ENCODE measurements at regions not wholly inside any gene's neighbourhood (a gene's known extent, or its start where the extent isn't known, plus 50 kb on each side); places are given as distances from the start of the nearest gene placed in this dataset.

- DNase-seq = no peak
- Histone ChIP-seq H3K27me3 (no peaks in the 10 kb centered on the region), H3K27ac (no peak overlapping the region), H3K4me1 (no peaks in the 10 kb centered on the region), H3K9me3 (no peaks in the 10 kb centered on the region), H3K4me3 (no peak overlapping the region), H3K36me3 (no peaks in the 10 kb centered on the region)
- no peak for TF ChIP-seq CTCF (IDR thresholded peaks at IDR 0.05)
- TF ChIP-seq POLR2A (IDR thresholded peaks at IDR 0.05) = no peak
Measured at GRCh38 chr12:113719911-113720591, 246.1 kb downstream of the RBM19 start.

GRCh38 chr12:113713156-113713555 is 241.5 kb upstream of the LHX5 start:
- no peak for DNase-seq
- Histone ChIP-seq H3K27me3 (no peaks in the 10 kb centered on the region), H3K4me3 (no peak overlapping the region), H3K36me3 (no peaks in the 10 kb centered on the region), H3K27ac (no peak overlapping the region), H3K9me3 (no peaks in the 10 kb centered on the region), H3K4me1 (no peaks in the 10 kb centered on the region)
- TF ChIP-seq POLR2A (IDR thresholded peaks at IDR 0.05) (no peak), CTCF (IDR thresholded peaks at IDR 0.05) (no peak)

GRCh38 chr12:113712481-113712880 is 240.8 kb upstream of the LHX5 start:
- DNase-seq = no peak
- no peak for TF ChIP-seq POLR2A (IDR thresholded peaks at IDR 0.05)
- TF ChIP-seq CTCF (IDR thresholded peaks at IDR 0.05) = no peak
- H3K9me3 ChIP-seq = no peaks in the 10 kb centered on the region
- no peaks in the 10 kb centered on the region for H3K27me3 ChIP-seq
- no peak overlapping the region for H3K27ac ChIP-seq
- no peak overlapping the region for H3K4me3 ChIP-seq
- no peaks in the 10 kb centered on the region for H3K36me3 ChIP-seq
- no peaks in the 10 kb centered on the region for H3K4me1 ChIP-seq

- no peaks in the 10 kb centered on the region for H3K9me3 ChIP-seq
- H3K4me1 ChIP-seq = no peaks in the 10 kb centered on the region
- H3K27ac ChIP-seq = no peak overlapping the region
- no peaks in the 10 kb centered on the region for H3K36me3 ChIP-seq
- H3K4me3 ChIP-seq = no peak overlapping the region
- no peak for DNase-seq
- H3K27me3 ChIP-seq = no peaks in the 10 kb centered on the region
- TF ChIP-seq POLR2A (IDR thresholded peaks at IDR 0.05) = no peak
- no peak for TF ChIP-seq CTCF (IDR thresholded peaks at IDR 0.05)
Measured at GRCh38 chr12:113710216-113710615, 238.5 kb upstream of the LHX5 start.

- H3K27me3 ChIP-seq = no peaks in the 10 kb centered on the region
- H3K4me1 ChIP-seq = no peaks in the 10 kb centered on the region
- H3K36me3 ChIP-seq = no peaks in the 10 kb centered on the region
- DNase-seq = no peak
- H3K9me3 ChIP-seq = no peaks in the 10 kb centered on the region
- H3K27ac ChIP-seq = no peak overlapping the region
- no peak for TF ChIP-seq CTCF (IDR thresholded peaks at IDR 0.05)
- TF ChIP-seq POLR2A (IDR thresholded peaks at IDR 0.05) = no peak
- H3K4me3 ChIP-seq = no peak overlapping the region
Measured at GRCh38 chr12:113709456-113709855, 237.8 kb upstream of the LHX5 start.

GRCh38 chr12:113702836-113703235 is 231.2 kb upstream of the LHX5 start:
- TF ChIP-seq CTCF (IDR thresholded peaks at IDR 0.05) (no peak), POLR2A (IDR thresholded peaks at IDR 0.05) (no peak)
- Histone ChIP-seq H3K27ac (no peak overlapping the region), H3K36me3 (no peaks in the 10 kb centered on the region), H3K4me3 (no peak overlapping the region), H3K9me3 (no peaks in the 10 kb centered on the region), H3K4me1 (no peaks in the 10 kb centered on the region), H3K27me3 (no peaks in the 10 kb centered on the region)
- DNase-seq = no peak
